ENCODE measurements at regions not wholly inside any gene's neighbourhood (a gene's known extent, or its start where the extent isn't known, plus 50 kb on each side); places are given as distances from the start of the nearest gene placed in this dataset.

DNA sequence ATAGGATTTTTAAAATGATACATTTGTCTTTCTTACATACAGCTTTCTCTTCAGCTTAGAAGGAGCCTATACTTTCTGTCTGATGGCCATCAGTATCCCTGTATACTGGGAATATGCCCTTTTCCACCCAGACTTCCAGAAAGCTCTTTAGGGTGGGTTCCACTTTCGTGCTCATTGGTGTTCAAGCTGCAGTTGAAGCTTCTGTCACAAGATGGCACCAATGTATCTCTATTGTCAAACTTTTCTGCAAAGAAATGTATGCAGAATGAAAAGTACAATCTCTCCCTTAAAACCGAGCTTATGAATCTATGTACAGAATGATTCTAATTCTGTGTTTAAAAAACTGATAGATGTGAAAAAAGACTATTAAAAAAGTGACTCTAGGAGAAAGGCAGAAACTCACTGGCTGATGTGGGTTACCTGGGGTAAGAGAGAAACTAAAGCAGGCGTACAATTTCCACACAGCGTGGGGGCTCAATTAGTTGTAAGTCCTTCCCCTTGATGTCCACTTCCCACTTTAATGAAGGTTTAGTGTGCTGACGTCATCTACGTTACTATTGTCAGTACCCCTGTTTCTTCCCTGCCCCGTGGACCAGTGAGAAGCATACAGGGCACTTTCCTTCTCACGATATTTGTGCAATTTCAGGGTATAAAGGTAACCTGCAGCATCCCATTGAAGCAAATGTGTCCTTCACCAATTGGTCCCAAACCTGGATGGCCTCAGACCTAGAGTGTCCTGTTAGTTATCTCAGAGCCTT is 57.3 kb upstream of the TCEAL2 start:
- no peaks in the 10 kb centered on the region for H3K36me3 ChIP-seq (ENCODE audit: insufficient read depth, low read length)
- peak; percentile 61 for DNase-seq (ENCODE audit: insufficient read length, low spot score, missing footprints)
- peak; percentile 57 for TF ChIP-seq CTCF (IDR thresholded peaks at IDR 0.05; ENCODE audit: extremely low read depth, low read depth, low read length)
- H3K4me2 ChIP-seq (ENCODE audit: insufficient read depth, low read length), result no peak overlapping the region
- H2AFZ ChIP-seq (ENCODE audit: low read length), result no peak overlapping the region
- no peaks in the 10 kb centered on the region for H3K9me3 ChIP-seq (ENCODE audit: low read depth, low read length)
- no peak overlapping the region for H3K4me3 ChIP-seq (ENCODE audit: insufficient read depth, low read length)
- no peaks in the 10 kb centered on the region for H3K4me1 ChIP-seq (ENCODE audit: insufficient read depth, low read length)
- H4K20me1 ChIP-seq (ENCODE audit: insufficient read depth, low read length), result no peaks in the 10 kb centered on the region
- no peaks in the 10 kb centered on the region for H3K79me2 ChIP-seq (ENCODE audit: insufficient read depth, low read length)
- H3K27me3 ChIP-seq (ENCODE audit: insufficient read depth, low read length), result no peaks in the 10 kb centered on the region
- H3K27ac ChIP-seq (ENCODE audit: low read depth, low read length), result no peak overlapping the region

GRCh38 chrX:102063445-102064074 is 61.9 kb upstream of the TCEAL2 start:
- Histone ChIP-seq H3K4me1 (ENCODE audit: insufficient read depth, low read length) (no peaks in the 10 kb centered on the region), H3K36me3 (ENCODE audit: insufficient read depth, low read length) (no peaks in the 10 kb centered on the region), H3K79me2 (ENCODE audit: insufficient read depth, low read length) (no peaks in the 10 kb centered on the region), H3K9me3 (ENCODE audit: low read depth, low read length) (no peaks in the 10 kb centered on the region), H2AFZ (ENCODE audit: low read length) (no peak overlapping the region), H3K27me3 (ENCODE audit: insufficient read depth, low read length) (no peaks in the 10 kb centered on the region), H3K4me2 (ENCODE audit: insufficient read depth, low read length) (no peak overlapping the region), H3K4me3 (ENCODE audit: insufficient read depth, low read length) (no peak overlapping the region), H4K20me1 (ENCODE audit: insufficient read depth, low read length) (no peaks in the 10 kb centered on the region), H3K27ac (ENCODE audit: low read depth, low read length) (no peak overlapping the region)
- no peak for TF ChIP-seq CTCF (IDR thresholded peaks at IDR 0.05; ENCODE audit: extremely low read depth, low read depth, low read length)
- no peak for DNase-seq (ENCODE audit: insufficient read length, low spot score, missing footprints)

DNA sequence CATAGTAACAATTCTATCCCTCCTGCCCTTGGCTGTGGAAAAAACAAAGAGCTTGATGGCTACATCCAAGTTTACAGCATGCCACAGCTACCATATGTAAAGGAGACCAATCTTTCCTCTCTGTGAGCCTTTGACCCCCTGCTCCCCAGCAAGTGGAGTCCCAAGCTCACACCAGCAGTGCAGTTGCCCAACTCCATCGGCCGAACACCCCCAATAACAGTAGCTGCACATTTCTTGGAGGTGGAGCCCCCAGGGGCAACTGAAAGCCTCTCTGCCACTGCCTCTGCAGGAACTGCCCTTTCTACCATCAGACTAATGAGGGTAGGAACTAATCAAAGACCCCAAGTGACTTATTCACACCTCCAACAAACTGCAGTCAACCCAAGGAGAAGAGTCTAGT is 81.0 kb upstream of the TCEAL2 start:
- no peak for TF ChIP-seq CTCF (IDR thresholded peaks at IDR 0.05; ENCODE audit: extremely low read depth, low read depth, low read length)
- Histone ChIP-seq H3K4me2 (ENCODE audit: insufficient read depth, low read length) (no peak overlapping the region), H2AFZ (ENCODE audit: low read length) (no peak overlapping the region), H3K27me3 (ENCODE audit: insufficient read depth, low read length) (no peaks in the 10 kb centered on the region), H3K4me3 (ENCODE audit: insufficient read depth, low read length) (no peak overlapping the region), H3K4me1 (ENCODE audit: insufficient read depth, low read length) (no peaks in the 10 kb centered on the region), H3K36me3 (ENCODE audit: insufficient read depth, low read length) (no peaks in the 10 kb centered on the region), H3K79me2 (ENCODE audit: insufficient read depth, low read length) (no peaks in the 10 kb centered on the region), H4K20me1 (ENCODE audit: insufficient read depth, low read length) (no peaks in the 10 kb centered on the region), H3K27ac (ENCODE audit: low read depth, low read length) (no peak overlapping the region), H3K9me3 (ENCODE audit: low read depth, low read length) (no peaks in the 10 kb centered on the region)
- DNase-seq (ENCODE audit: insufficient read length, low spot score, missing footprints), result no peak

GRCh38 chrX:102043380-102043779 is 82.1 kb upstream of the TCEAL2 start:
- Histone ChIP-seq H3K27ac (ENCODE audit: low read depth, low read length) (no peak overlapping the region), H3K36me3 (ENCODE audit: insufficient read depth, low read length) (no peaks in the 10 kb centered on the region)

More at GRCh38 chrX:102043380-102043779, 82.1 kb upstream of the TCEAL2 start:
- H3K4me3 ChIP-seq (ENCODE audit: insufficient read depth, low read length), result no peak overlapping the region
- DNase-seq (ENCODE audit: insufficient read length, low spot score, missing footprints), result no peak
- no peaks in the 10 kb centered on the region for H3K27me3 ChIP-seq (ENCODE audit: insufficient read depth, low read length)
- no peaks in the 10 kb centered on the region for H4K20me1 ChIP-seq (ENCODE audit: insufficient read depth, low read length)
- H3K9me3 ChIP-seq (ENCODE audit: low read depth, low read length), result no peaks in the 10 kb centered on the region
- H3K4me1 ChIP-seq (ENCODE audit: insufficient read depth, low read length), result no peaks in the 10 kb centered on the region
- H3K4me2 ChIP-seq (ENCODE audit: insufficient read depth, low read length), result no peak overlapping the region
- no peak for TF ChIP-seq CTCF (IDR thresholded peaks at IDR 0.05; ENCODE audit: extremely low read depth, low read depth, low read length)
- no peak overlapping the region for H2AFZ ChIP-seq (ENCODE audit: low read length)
- no peaks in the 10 kb centered on the region for H3K79me2 ChIP-seq (ENCODE audit: insufficient read depth, low read length)
